K562 (cell line): ENCODE measurements at regions not wholly inside any gene's neighbourhood (a gene's known extent, or its start where the extent isn't known, plus 50 kb on each side); places are given as distances from the start of the nearest gene placed in this dataset.
"Not testable (repeated sequence)": the region's sequence is repeated elsewhere in the genome, so short reads cannot be mapped to it uniquely, and the experiment has no call there.

Experiments
- ATAC-seq: fragments of 200-7000 bp; cut with Tn5 transposase; 3 replicates; pipeline ENCODE4 v1.9.1; 2020; ENCODE audit warnings: moderate library complexity
- BruUV-seq: library from RNA; stranded (reverse); fragments of 400-500 nt; replicated peaks from 2 replicates; lab custom pipeline; 2021; lab: Mats Ljungman, UMichigan
- CTCF ChIA-PET: fragments of 300-600 bp; formaldehyde crosslinking; extraction: SDS; loops from one replicate; lab custom pipeline; 2021; ENCODE audit warnings: low intra/inter-chr PET ratio; lab: Yijun Ruan, JAX
- POLR2A ChIA-PET: fragments of 300-600, 350-650 bp; sonication (Branson Sonifier 250); formaldehyde crosslinking; extraction: SDS; loops from one replicate; lab custom pipeline; 2021; ENCODE audit warnings: antibody characterized with exemption, inconsistent platforms; lab: Yijun Ruan, JAX
- DNase-seq, 4 experiments: peaks; one replicate each; pipeline versions ENCODE4 v3.0.0 to v3.0.0-alpha.2; 2011 to 2018; ENCODE audit warnings: low spot score in 3 of 4, mixed read lengths in 3 of 4; ENCODE audit errors: extremely low read depth in 1 of 4
- FAIRE-seq: peaks from 2 replicates; lab custom pipeline; 2011; peaks lifted over from hg19 to GRCh38; lab: Jason Lieb, UNC
- H2AFZ ChIP-seq: 2 replicates; pipeline ENCODE4 v1.6.0; 2011; ENCODE audit warnings: low read depth, low read length, control low read depth, inconsistent platforms
- H3K27ac ChIP-seq: fragments of 200-600 bp; 3 replicates; pipeline ENCODE4 v1.8.0; 2011; ENCODE audit warnings: low read depth, mild to moderate bottlenecking, control low read depth, inconsistent platforms, low read length, moderate library complexity, mixed read lengths; ENCODE audit errors: extremely low read depth
- H3K27me3 ChIP-seq, 2 experiments: fragments of 300-600 bp in 1 of 2; 2 replicates in 1 of 2; 3 replicates in 1 of 2; pipeline versions ENCODE4 v1.6.0 to v1.8.0; 2011; ENCODE audit warnings: inconsistent platforms in 2 of 2, low read length in 2 of 2, mild to moderate bottlenecking in 1 of 2, mixed read lengths in 1 of 2, moderate library complexity in 1 of 2; ENCODE audit not compliant: control insufficient read depth in 2 of 2, insufficient read depth in 2 of 2
- H3K36me3 ChIP-seq: fragments of 300-600 bp; 3 replicates; pipeline ENCODE4 v1.8.0; 2011; ENCODE audit warnings: mild to moderate bottlenecking, low read length, inconsistent platforms; ENCODE audit not compliant: control insufficient read depth, insufficient read depth
- H3K4me1 ChIP-seq, 2 experiments: fragments of 200-600 bp in 1 of 2; replicated peaks in 1 of 2; 2 replicates in 1 of 2; 3 replicates in 1 of 2; pipeline versions ENCODE4 v1.5.1 to v1.8.0; 2011; ENCODE audit warnings: inconsistent platforms in 2 of 2, low read length in 2 of 2, mild to moderate bottlenecking in 1 of 2, mixed read lengths in 1 of 2, moderate library complexity in 1 of 2; ENCODE audit not compliant: control insufficient read depth in 2 of 2, insufficient read depth in 2 of 2
- H3K4me2 ChIP-seq: 2 replicates; pipeline ENCODE4 v1.6.1; 2011; ENCODE audit warnings: low read length, control low read depth, inconsistent platforms, mixed read lengths; ENCODE audit not compliant: insufficient read depth
- H3K4me3 ChIP-seq: fragments of 200-600 bp; sonication (generic), shearing (Covaris generic); 2 replicates; pipeline ENCODE4 v1.5.1; 2016; ENCODE audit warnings: control low read depth, inconsistent platforms
- H3K79me2 ChIP-seq: fragments of 200-600 bp; 3 replicates; pipeline ENCODE4 v1.8.0; 2011; ENCODE audit warnings: low read length, inconsistent platforms; ENCODE audit not compliant: control insufficient read depth, insufficient read depth
- H3K9ac ChIP-seq, 2 experiments: 2 replicates each; pipeline versions ENCODE4 v1.6.0 to v1.6.1; 2011; ENCODE audit warnings: low read depth in 2 of 2, low read length in 2 of 2, control low read depth in 1 of 2, inconsistent platforms in 1 of 2, mild to moderate bottlenecking in 1 of 2, mixed read lengths in 1 of 2; ENCODE audit not compliant: insufficient read depth in 1 of 2
- H3K9me1 ChIP-seq: one replicate; pipeline ENCODE4 v1.6.0; 2011; ENCODE audit warnings: inconsistent platforms, mild to moderate bottlenecking, low read length, moderate library complexity; ENCODE audit not compliant: control insufficient read depth, insufficient read depth
- H3K9me3 ChIP-seq: replicated peaks from 2 replicates; pipeline ENCODE4 v1.5.1; 2011; ENCODE audit warnings: low read depth, low read length, inconsistent platforms; ENCODE audit not compliant: control insufficient read depth, insufficient read depth
- H4K20me1 ChIP-seq: replicated peaks from 2 replicates; pipeline ENCODE4 v1.6.1; 2011; ENCODE audit warnings: low read length, inconsistent platforms, mixed read lengths; ENCODE audit not compliant: control insufficient read depth, insufficient read depth
- WGBS: fragments of 100-300 bp; shearing (Covaris generic); methylation state at CpG from one replicate; pipeline ENCODE4 v1.1.6; 2016; ENCODE audit warnings: low coverage, mixed read lengths; ENCODE audit not compliant: insufficient coverage; ENCODE audit errors: missing lambda C conversion rate; 5-methylcytosine and 5-hydroxymethylcytosine counted together
- in situ Hi-C: fragments of 300-500 bp; cut with MboI; formaldehyde crosslinking; loops from 4 replicates; pipeline ENCODE4 v1.15.0; 2018; ENCODE audit warnings: inconsistent platforms, mixed read lengths
- intact Hi-C: fragments of 100-400 bp; cut with micrococcal nuclease; formaldehyde crosslinking; loops from 2 replicates; pipeline ENCODE4 v1.14.2; 2022

- in situ Hi-C loops, H3K36me3 ChIP-seq, H3K79me2 ChIP-seq, H3K27me3 ChIP-seq, H2AFZ ChIP-seq, FAIRE-seq, CTCF ChIA-PET, H3K4me3 ChIP-seq, intact Hi-C loops, H3K4me1 ChIP-seq, DNase-seq, H4K20me1 ChIP-seq, H3K27ac ChIP-seq, H3K9me1 ChIP-seq, H3K4me2 ChIP-seq, H3K9me3 ChIP-seq, ATAC-seq, H3K9ac ChIP-seq, BruUV-seq: not testable (repeated sequence)
- 2% methylated on average over 4 of the region's 4 CpGs for WGBS
- POLR2A ChIA-PET = interaction anchor here (0.6 kb wide), 1 partner anchor 282 kb away, joined by 3 read pairs; no protein-coding TSS in a partner anchor
Observed at GRCh38 chr2:95671171-95671570, 79.4 kb downstream of the TRIM43 start.

- H3K9me1 ChIP-seq, H4K20me1 ChIP-seq, H3K36me3 ChIP-seq, in situ Hi-C loops, H3K4me3 ChIP-seq, CTCF ChIA-PET, intact Hi-C loops, H2AFZ ChIP-seq, H3K79me2 ChIP-seq, H3K27me3 ChIP-seq, FAIRE-seq, POLR2A ChIA-PET, H3K4me1 ChIP-seq, H3K27ac ChIP-seq, DNase-seq, H3K9ac ChIP-seq, H3K4me2 ChIP-seq, BruUV-seq, H3K9me3 ChIP-seq, ATAC-seq: not testable (repeated sequence)
- 0% methylated on average over 1 of the region's 1 CpG for WGBS
Observed at GRCh38 chr2:95671992-95672391, 80.2 kb downstream of the TRIM43 start.

- H3K4me1 ChIP-seq, H3K4me2 ChIP-seq, H3K27ac ChIP-seq, H3K9ac ChIP-seq, H2AFZ ChIP-seq, H3K36me3 ChIP-seq, intact Hi-C loops, in situ Hi-C loops, H3K4me3 ChIP-seq, BruUV-seq, H3K27me3 ChIP-seq, POLR2A ChIA-PET, CTCF ChIA-PET, ATAC-seq, H3K79me2 ChIP-seq, DNase-seq, FAIRE-seq, H3K9me3 ChIP-seq, H4K20me1 ChIP-seq, H3K9me1 ChIP-seq: not testable (repeated sequence)
- 0% methylated on average over 1 of the region's 1 CpG for WGBS
Observed at GRCh38 chr2:95672500-95672899, 80.7 kb downstream of the TRIM43 start.
